Eye (tissue), 1 donor: ENCODE measurements at regions not wholly inside any gene's neighbourhood (a gene's known extent, or its start where the extent isn't known, plus 50 kb on each side); places are given as distances from the start of the nearest gene placed in this dataset.

ENCODE experiments used
- DNase-seq: peaks from one replicate; pipeline ENCODE4 v3.0.0-alpha.2; 2015

GRCh38 chrX:17206584-17206983 is 168.4 kb upstream of the NHS start:
- no peak for DNase-seq

GRCh38 chrX:17214962-17215361 is 160.0 kb upstream of the NHS start:
- no peak for DNase-seq

- DNase-seq = no peak
Observed at GRCh38 chrX:17226736-17227135, 148.3 kb upstream of the NHS start.

- DNase-seq = no peak
Observed at GRCh38 chrX:17237146-17237545, 137.9 kb upstream of the NHS start.

- DNase-seq = peak; percentile 86
Observed at GRCh38 chrX:17242470-17242869, 132.5 kb upstream of the NHS start.

GRCh38 chrX:17247144-17247543 is 127.9 kb upstream of the NHS start:
- DNase-seq = no peak

- no peak for DNase-seq
Observed at GRCh38 chrX:17262123-17262522, 112.9 kb upstream of the NHS start.

GRCh38 chrX:17266136-17266535 is 108.9 kb upstream of the NHS start:
- DNase-seq = no peak

GRCh38 chrX:17278961-17279360 is 96.0 kb upstream of the NHS start:
- DNase-seq = no peak

- no peak for DNase-seq
Observed at GRCh38 chrX:17285983-17286382, 89.0 kb upstream of the NHS start.

- no peak for DNase-seq
Observed at GRCh38 chrX:17291171-17291900, 83.7 kb upstream of the NHS start.

GRCh38 chrX:17292111-17292527 is 82.9 kb upstream of the NHS start:
- DNase-seq = peak; percentile 0

- no peak for DNase-seq
Observed at GRCh38 chrX:17294561-17294960, 80.4 kb upstream of the NHS start.

- no peak for DNase-seq
Observed at GRCh38 chrX:17295791-17296190, 79.2 kb upstream of the NHS start.

- DNase-seq = peak; percentile 0
Observed at GRCh38 chrX:17298564-17298963, 76.4 kb upstream of the NHS start.

GRCh38 chrX:17299206-17299605 is 75.8 kb upstream of the NHS start:
- peak; percentile 49 for DNase-seq

GRCh38 chrX:17323397-17323796 is 51.6 kb upstream of the NHS start:
- no peak for DNase-seq
